HG02610 (cell line): ENCODE measurements at regions not wholly inside any gene's neighbourhood (a gene's known extent, or its start where the extent isn't known, plus 50 kb on each side); places are given as distances from the start of the nearest gene placed in this dataset.

Experiments used
- ATAC-seq: cut with Tn5 transposase; IDR thresholded peaks from one replicate; pipeline ENCODE4 v1.9.1; 2021; ENCODE audit warnings: mild to moderate bottlenecking, moderate library complexity; ENCODE audit not compliant: unreplicated experiment

- ATAC-seq: no peak
Observed at GRCh38 chr9:7894231-7894630, 94.7 kb upstream of the DMAC1 start.

DNA sequence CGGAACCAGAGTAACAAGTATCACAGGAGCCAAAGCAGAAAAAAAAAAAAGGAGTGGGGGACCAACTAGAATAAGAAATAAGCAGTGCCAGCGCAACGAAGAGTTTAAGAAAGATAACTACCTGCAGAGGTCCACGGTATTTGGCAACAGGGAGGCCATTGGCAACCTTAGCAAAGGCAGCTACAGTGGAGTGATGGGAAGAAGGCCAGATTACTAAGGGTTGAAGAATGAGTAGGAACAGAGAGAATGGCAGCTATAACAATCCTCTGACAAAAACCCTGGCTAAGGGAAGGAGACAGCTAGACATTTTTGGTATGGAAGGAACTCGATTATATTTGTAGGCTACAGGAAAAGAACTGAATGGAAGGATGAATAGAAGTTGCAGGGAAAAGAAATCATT lies 93.4 kb upstream of the DMAC1 start:
- no peak for ATAC-seq

GRCh38 chr9:7879551-7880245 lies 80.1 kb upstream of the DMAC1 start:
- no peak for ATAC-seq

- no peak for ATAC-seq
Observed at GRCh38 chr9:7871977-7872730, 72.6 kb upstream of the DMAC1 start.

DNA sequence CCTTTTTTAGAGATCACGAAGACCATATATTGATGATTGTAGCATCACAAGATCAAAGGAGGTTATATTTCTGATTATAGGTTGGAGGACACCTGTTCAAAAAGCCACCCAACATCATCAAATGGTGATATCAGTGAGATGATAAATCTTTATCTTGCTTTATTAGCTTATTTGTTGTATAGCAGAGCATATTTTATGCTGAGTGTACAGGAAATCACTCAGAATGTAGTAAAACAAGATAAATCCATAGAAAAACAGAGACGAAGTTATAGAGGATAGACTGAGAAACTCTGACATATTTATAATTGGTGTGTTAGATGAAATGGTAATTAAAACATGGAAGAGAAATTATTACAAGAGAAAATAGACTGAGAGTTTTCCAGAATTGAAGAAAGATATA lies 69.8 kb upstream of the DMAC1 start:
- ATAC-seq: no peak

- no peak for ATAC-seq
Observed at GRCh38 chr9:7862170-7862569, 62.6 kb upstream of the DMAC1 start.

DNA sequence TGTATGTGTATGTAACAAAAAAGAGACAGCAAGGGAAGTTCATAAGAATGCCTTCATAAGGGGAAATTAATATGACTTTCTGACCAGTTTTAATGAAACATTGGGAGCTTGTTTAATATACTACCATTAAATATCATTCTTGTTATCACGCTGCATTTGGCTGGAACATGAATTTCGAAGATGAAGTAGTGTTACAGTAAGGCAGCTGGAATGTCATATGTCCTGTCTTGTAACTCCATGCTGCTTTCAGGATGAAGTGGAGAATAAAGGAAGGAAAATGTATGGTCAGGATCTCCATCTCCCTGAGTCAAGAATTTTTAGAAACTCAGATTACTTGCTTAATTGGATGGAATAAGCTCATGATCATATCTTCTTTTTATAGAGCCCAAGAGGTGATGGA lies 61.5 kb upstream of the DMAC1 start:
- no peak for ATAC-seq

GRCh38 chr9:7860335-7860709 lies 60.7 kb upstream of the DMAC1 start:
- no peak for ATAC-seq

DNA sequence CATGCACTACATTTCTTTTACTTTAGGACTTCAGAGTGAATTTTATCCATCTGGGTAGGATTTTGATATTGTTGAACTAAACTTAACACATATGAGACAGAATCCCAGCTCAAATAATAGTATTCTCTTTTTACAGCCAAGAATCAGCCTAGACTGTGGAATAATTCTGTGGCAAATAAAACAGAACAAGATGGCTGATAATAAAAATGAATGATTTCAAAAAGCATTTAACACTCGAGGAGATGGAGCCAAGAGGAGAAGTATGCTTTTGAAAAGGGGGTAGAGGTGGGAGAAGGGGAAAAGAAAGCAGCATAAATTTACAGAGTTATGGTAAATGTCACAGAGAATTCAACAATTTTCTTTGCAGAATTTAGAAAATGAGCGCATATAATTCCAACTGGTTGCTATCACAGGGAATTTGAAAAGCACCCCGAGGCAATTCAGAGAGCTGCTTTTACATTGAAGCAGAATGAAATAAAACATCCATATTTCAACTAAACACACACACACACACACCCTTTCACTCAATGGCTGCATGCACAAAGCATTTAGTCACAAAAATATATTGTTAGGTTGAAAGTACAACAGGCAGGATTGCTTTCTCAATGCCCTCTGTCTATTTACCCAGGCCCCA lies 60.2 kb upstream of the DMAC1 start:
- ATAC-seq: no peak

DNA sequence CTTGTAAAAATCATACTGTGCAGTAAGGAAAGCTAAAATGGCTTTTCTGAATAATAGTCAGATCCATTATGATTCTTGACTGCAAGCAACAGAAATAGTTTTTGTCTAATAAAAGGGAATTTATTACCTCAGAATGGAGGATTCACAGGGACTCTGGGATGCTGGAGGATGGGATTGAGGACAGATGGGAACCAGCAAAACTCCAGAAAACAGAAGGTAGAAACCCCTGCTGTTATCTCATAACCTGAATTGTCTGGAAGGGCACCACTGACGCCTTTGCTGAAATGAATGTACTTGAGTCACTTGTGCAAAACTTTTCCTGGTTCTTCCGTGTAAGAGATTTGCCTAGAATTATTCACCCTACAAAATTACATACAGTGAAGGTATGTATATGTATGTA lies 58.6 kb upstream of the DMAC1 start:
- no peak for ATAC-seq

DNA sequence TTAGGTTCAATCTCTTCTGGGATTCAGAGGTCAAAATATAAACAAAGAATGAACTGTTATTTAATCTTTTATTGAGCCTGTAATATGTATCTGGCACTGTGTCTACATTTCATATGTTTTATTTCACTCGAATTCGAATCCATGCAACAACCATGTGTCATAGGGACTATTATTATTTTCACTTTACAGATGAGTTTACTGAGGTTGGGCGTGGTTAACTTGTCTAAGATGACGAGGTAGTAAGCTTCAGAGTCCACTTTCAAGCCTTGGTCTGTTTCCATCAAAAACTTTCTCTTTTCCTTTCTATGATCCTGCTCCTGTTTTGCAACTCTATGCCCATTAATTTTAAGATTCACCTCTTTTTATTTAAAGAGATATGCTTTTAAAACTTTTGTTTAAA lies 55.2 kb upstream of the DMAC1 start:
- ATAC-seq: no peak
